Ascending aorta (tissue), 2 donors: ENCODE measurements at regions not wholly inside any gene's neighbourhood (a gene's known extent, or its start where the extent isn't known, plus 50 kb on each side); places are given as distances from the start of the nearest gene placed in this dataset.

Source experiments
- DNase-seq, 2 donors: peaks; one replicate each; pipeline ENCODE4 v3.0.0-alpha.2; 2019; ENCODE audit warnings: low spot score in 2 of 2
- H3K27ac ChIP-seq, 2 donors: fragments of 200-600 bp; sonication (generic); one replicate each; pipeline ENCODE4 v1.5.1; 2016 to 2017; ENCODE audit warnings: mild to moderate bottlenecking in 1 of 2
- H3K27me3 ChIP-seq: fragments of 200-600 bp; sonication (generic); one replicate; pipeline ENCODE4 v1.5.1; 2017
- H3K36me3 ChIP-seq, 2 donors: fragments of 200-600 bp; sonication (generic); one replicate each; pipeline ENCODE4 v1.5.1; 2016
- H3K4me1 ChIP-seq, 2 donors: fragments of 200-600 bp; sonication (generic); one replicate each; pipeline ENCODE4 v1.5.1; 2016 to 2017; ENCODE audit warnings: mild to moderate bottlenecking in 1 of 2
- H3K4me3 ChIP-seq, 2 donors: fragments of 200-600 bp; sonication (generic); one replicate each; pipeline ENCODE4 v1.5.1; 2016 to 2017; ENCODE audit warnings: mild to moderate bottlenecking in 1 of 2
- H3K9me3 ChIP-seq, 2 donors: fragments of 200-600 bp; sonication (generic); one replicate each; pipeline ENCODE4 v1.5.1; 2016
- intact Hi-C: fragments of 100-400 bp; cut with DNase I; formaldehyde crosslinking; loops from one replicate; pipeline ENCODE4 v1.15.1; 2023
- TF ChIP-seq, protein P1 (sequence below), 3 experiments: fragments of 200-600 bp in 2 of 3; fragments of 450-650 bp in 1 of 3; sonication (generic) in 2 of 3; IDR thresholded peaks; one replicate each; pipeline ENCODE4 v1.5.1; 2016 to 2019; ENCODE audit warnings: antibody characterized with exemption in 3 of 3, mild to moderate bottlenecking in 1 of 3, moderate library complexity in 1 of 3

DNA sequence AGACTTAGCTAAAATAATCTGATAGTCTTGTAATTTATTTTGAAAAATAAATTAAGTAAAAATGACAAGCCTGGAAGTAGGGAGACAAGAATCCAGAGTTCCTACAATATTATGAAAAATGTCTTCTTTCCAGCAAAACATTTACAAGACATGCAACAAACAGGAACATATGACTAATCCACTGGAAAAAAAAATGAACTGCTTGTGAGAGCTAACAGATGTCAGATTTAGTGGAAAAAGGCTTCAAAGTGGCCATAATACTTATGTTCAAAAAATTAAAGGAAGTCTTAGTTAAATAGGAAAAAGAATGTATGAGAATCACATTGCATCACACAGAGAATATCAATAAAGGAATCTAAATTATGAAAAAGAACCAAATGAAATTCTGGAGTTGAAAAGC is 2082.0 kb upstream of the PCDH20 start:
- Histone ChIP-seq H3K27me3 (no peaks in the 10 kb centered on the region), H3K9me3 (no peaks in the 10 kb centered on the region), H3K36me3 (no peaks in the 10 kb centered on the region), H3K4me3 (no peak overlapping the region), H3K4me1 (no peaks in the 10 kb centered on the region), H3K27ac (no peak overlapping the region)
- no peak for DNase-seq
- TF ChIP-seq, protein P1, sequence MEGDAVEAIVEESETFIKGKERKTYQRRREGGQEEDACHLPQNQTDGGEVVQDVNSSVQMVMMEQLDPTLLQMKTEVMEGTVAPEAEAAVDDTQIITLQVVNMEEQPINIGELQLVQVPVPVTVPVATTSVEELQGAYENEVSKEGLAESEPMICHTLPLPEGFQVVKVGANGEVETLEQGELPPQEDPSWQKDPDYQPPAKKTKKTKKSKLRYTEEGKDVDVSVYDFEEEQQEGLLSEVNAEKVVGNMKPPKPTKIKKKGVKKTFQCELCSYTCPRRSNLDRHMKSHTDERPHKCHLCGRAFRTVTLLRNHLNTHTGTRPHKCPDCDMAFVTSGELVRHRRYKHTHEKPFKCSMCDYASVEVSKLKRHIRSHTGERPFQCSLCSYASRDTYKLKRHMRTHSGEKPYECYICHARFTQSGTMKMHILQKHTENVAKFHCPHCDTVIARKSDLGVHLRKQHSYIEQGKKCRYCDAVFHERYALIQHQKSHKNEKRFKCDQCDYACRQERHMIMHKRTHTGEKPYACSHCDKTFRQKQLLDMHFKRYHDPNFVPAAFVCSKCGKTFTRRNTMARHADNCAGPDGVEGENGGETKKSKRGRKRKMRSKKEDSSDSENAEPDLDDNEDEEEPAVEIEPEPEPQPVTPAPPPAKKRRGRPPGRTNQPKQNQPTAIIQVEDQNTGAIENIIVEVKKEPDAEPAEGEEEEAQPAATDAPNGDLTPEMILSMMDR (IDR thresholded peaks at IDR 0.05) = no peak
- intact Hi-C loops = no loop called here

DNA sequence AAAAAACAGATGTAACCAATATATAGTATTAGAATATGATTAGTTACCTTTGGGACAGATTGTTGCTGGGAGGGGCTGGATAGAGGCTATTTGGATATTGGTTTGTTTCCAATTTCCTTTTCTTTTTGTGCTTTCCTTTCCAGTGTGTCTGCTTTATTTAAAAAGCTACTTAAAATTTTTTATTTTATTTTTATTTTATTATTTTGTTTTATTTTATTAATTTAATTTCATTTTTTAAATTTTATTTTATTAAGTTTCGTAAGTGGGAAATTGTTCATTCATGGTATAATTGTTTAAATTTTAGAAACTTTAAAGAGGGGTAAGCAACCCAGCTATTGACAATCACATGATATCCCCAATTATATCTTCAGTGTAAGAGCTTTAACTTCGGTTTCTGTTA is 2077.0 kb upstream of the PCDH20 start:
- intact Hi-C loops = no loop called here
- Histone ChIP-seq H3K27ac (no peak overlapping the region), H3K27me3 (no peaks in the 10 kb centered on the region), H3K9me3 (no peaks in the 10 kb centered on the region), H3K36me3 (no peaks in the 10 kb centered on the region), H3K4me1 (no peaks in the 10 kb centered on the region), H3K4me3 (no peak overlapping the region)
- TF ChIP-seq, protein P1 (IDR thresholded peaks at IDR 0.05) = no peak
- no peak for DNase-seq

DNA sequence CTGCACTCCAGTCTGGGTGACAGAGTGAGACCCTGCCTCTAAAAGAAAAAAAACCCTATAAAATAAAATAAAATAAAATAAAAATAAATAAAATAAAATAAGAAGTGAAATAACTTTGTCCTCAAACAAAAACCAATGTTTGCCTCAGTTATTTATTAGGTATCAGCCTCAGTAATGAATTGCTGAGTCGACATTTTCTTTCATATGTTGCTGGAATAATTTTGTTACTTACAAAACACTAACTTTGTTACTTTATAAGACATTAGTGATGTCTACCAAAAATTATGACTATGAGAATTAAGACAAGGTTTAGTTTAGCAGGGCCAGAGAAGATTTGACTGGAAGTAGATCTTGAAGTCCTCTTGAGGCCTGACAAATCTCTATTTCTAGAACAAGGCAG is 2074.5 kb upstream of the PCDH20 start:
- no peaks in the 10 kb centered on the region for H3K36me3 ChIP-seq
- no peaks in the 10 kb centered on the region for H3K27me3 ChIP-seq
- H3K4me1 ChIP-seq = no peaks in the 10 kb centered on the region
- no peaks in the 10 kb centered on the region for H3K9me3 ChIP-seq
- no peak for DNase-seq
- H3K4me3 ChIP-seq = no peak overlapping the region
- H3K27ac ChIP-seq = no peak overlapping the region
- intact Hi-C loops = no loop called here
- TF ChIP-seq, protein P1 (IDR thresholded peaks at IDR 0.05) = no peak

DNA sequence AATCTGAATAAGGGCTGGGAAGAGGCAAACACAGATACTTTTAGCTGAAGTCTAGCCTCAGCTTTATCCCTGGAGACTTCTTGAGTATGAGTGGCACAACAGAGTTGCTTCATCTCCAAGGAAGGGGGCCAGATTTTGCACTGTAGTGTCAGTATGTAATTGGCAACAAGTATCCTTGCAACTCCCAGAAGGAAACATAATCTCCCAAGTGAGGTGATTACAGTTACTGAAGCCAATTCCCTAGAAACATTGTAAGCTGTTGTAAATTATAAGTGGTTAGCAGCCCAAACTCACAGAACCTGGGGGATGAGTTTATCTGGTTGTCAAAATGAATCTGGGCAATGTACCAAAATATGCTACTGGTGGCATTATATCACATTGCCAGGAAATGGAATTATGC is 2065.7 kb upstream of the PCDH20 start:
- TF ChIP-seq, protein P1 (IDR thresholded peaks at IDR 0.05) = no peak
- H3K4me1 ChIP-seq = no peaks in the 10 kb centered on the region
- DNase-seq = no peak
- no peak overlapping the region for H3K27ac ChIP-seq
- no peaks in the 10 kb centered on the region for H3K27me3 ChIP-seq
- intact Hi-C loops = no loop called here
- no peaks in the 10 kb centered on the region for H3K9me3 ChIP-seq
- no peak overlapping the region for H3K4me3 ChIP-seq
- no peaks in the 10 kb centered on the region for H3K36me3 ChIP-seq

DNA sequence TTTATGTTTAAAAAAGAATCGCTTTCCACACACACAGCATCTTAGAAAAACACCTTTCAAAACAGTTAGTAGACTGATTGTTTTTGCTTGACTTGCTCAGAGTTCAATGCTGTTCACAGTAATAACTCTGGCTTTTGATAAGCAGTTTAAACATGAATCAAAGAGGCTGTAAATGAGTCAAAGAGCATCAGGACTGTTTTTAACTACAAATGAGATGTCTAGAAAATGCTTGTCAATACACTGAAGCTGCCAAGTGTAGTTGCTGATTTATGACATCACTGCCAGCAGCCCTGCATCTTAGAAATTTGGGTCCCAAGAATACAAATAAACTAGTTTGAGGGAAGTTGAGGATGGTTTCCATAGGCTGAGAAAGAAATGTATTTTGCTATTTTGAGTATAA is 2057.1 kb upstream of the PCDH20 start:
- intact Hi-C loops = no loop called here
- TF ChIP-seq, protein P1 (IDR thresholded peaks at IDR 0.05) = no peak
- Histone ChIP-seq H3K9me3 (no peaks in the 10 kb centered on the region), H3K4me3 (no peak overlapping the region), H3K4me1 (no peaks in the 10 kb centered on the region), H3K36me3 (no peaks in the 10 kb centered on the region), H3K27ac (no peak overlapping the region), H3K27me3 (no peaks in the 10 kb centered on the region)
- DNase-seq = no peak
